ENCODE measurements at regions not wholly inside any gene's neighbourhood (a gene's known extent, or its start where the extent isn't known, plus 50 kb on each side); places are given as distances from the start of the nearest gene placed in this dataset.

DNA sequence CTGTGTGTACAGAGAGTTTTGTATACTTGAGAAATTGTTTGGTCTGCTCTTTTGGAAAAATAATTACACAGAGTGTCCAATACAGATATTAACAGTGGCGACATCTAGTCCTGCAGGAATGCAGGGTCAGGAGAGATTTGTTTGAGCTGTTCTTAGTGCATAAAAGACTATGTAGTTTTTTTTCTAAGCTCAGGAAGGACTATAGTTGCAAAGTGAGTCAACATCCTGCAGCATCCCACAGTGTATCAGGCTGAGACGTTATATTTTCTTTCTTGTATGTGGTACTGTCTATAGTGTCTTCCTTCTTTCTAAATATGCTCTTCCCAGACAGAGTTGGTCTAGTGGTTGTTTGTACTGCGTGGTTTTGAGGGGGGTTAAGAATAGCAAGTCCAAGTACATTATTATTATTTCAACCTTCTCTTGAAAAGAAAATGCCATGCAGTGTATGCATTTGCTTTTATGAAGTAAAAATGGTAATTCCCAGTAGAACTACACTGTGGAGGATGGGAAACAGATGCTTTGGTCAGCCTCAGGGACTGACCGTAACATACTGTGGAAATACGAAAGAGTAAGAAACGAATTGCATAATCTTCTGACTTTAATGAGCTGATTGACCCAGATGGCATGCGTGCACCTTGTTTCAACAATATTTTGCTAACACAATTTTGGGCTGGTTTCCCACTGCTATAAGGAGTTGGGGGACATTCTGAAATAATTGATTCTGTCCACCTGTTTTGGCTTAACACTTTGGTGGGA is 67.4 kb downstream of the DMP1 start:
- H3K18ac ChIP-seq (ENCODE audit: extremely low read depth, low read length) = no peak overlapping the region
- no peak overlapping the region for H2AK5ac ChIP-seq (ENCODE audit: low read depth, low read length)
- no peak overlapping the region for H4K8ac ChIP-seq (ENCODE audit: extremely low read depth, insufficient read depth, low read length)
- no peak overlapping the region for H4K91ac ChIP-seq (replicated peaks; ENCODE audit: insufficient read length, low read length)
- no peak overlapping the region for H2BK120ac ChIP-seq (replicated peaks; ENCODE audit: low read depth, low read length)
- H2BK5ac ChIP-seq (ENCODE audit: low read depth, low read length) = no peak overlapping the region
- H3K79me2 ChIP-seq (ENCODE audit: control insufficient read depth in 1 of 2, insufficient read depth in 2 of 2, low read length in 2 of 2) = no peaks in the 10 kb centered on the region
- no peak overlapping the region for H2AFZ ChIP-seq (ENCODE audit: low read length)
- no peak overlapping the region for H3K9ac ChIP-seq (replicated peaks in 1 of 4; ENCODE audit: extremely low read depth in 1 of 4, low read depth in 3 of 4, low read length in 3 of 4)
- no peak overlapping the region for H2BK20ac ChIP-seq (ENCODE audit: low read length)
- ChIA-PET POLR2A (ENCODE audit: partially characterized antibody) (no interaction called here), CTCF (ENCODE audit: partially characterized antibody) (no interaction called here)
- H3K23ac ChIP-seq (ENCODE audit: insufficient read length) = no peak overlapping the region
- no peak overlapping the region for H3K14ac ChIP-seq (ENCODE audit: insufficient read length)
- H3K4me3 ChIP-seq (ENCODE audit: extremely low read depth in 1 of 4, insufficient read depth in 2 of 4, low read depth in 3 of 4, low read length in 4 of 4) = no peak overlapping the region
- H3K79me1 ChIP-seq (ENCODE audit: low read depth, low read length) = no peaks in the 10 kb centered on the region
- H3K56ac ChIP-seq (replicated peaks; ENCODE audit: insufficient read length, low read depth, low read length) = no peak overlapping the region
- H2BK12ac ChIP-seq (ENCODE audit: low read depth, low read length) = no peak overlapping the region
- no peaks in the 10 kb centered on the region for H3K27me3 ChIP-seq (replicated peaks in 1 of 4; ENCODE audit: control insufficient read depth in 3 of 4, extremely low read depth in 1 of 4, insufficient read depth in 3 of 4, low read length in 3 of 4)
- no peak overlapping the region for H4K5ac ChIP-seq (ENCODE audit: insufficient read length, low read depth, low read length)
- no peak overlapping the region for H3K27ac ChIP-seq (ENCODE audit: low read depth, low read length)
- no peaks in the 10 kb centered on the region for H3K23me2 ChIP-seq (ENCODE audit: low read depth, low read length)
- no peak for DNase-seq (ENCODE audit: low read depth in 1 of 2, low spot score in 2 of 2)
- no peak overlapping the region for H3K4me2 ChIP-seq (ENCODE audit: insufficient read depth in 1 of 2, low read depth in 2 of 2, low read length in 2 of 2)
- H3K9me3 ChIP-seq (ENCODE audit: insufficient read depth in 2 of 2, low read depth in 1 of 2, low read length in 1 of 2) = no peaks in the 10 kb centered on the region; a peak in 1 of 4 replicates
- H3K36me3 ChIP-seq (ENCODE audit: control insufficient read depth in 2 of 4, insufficient read depth in 4 of 4, low read length in 3 of 4) = no peaks in the 10 kb centered on the region
- no peaks in the 10 kb centered on the region for H4K20me1 ChIP-seq (replicated peaks in 1 of 2; ENCODE audit: control insufficient read depth in 1 of 2, insufficient read depth in 2 of 2, low read length in 2 of 2)
- no peak overlapping the region for H3K4ac ChIP-seq (replicated peaks; ENCODE audit: insufficient read length, low read depth, low read length)
- no peak for FAIRE-seq
- 86% methylated on average over 7 of the region's 7 CpGs; no CpG with 5 or more reads in 1 of the 2 experiments for WGBS, 2 experiments (ENCODE audit: extremely low coverage in 1 of 2, insufficient coverage in 1 of 2, insufficient read length in 1 of 2, insufficient replicate concordance in 2 of 2, low coverage in 1 of 2, low lambda C conversion rate in 2 of 2, missing lambda C conversion rate in 1 of 2)
- H3K4me1 ChIP-seq (replicated peaks in 1 of 4; ENCODE audit: control insufficient read depth in 3 of 4, insufficient read depth in 4 of 4, low read length in 3 of 4) = no peaks in the 10 kb centered on the region
- H2BK15ac ChIP-seq (ENCODE audit: low read length) = no peak overlapping the region
- TF ChIP-seq JUN (IDR thresholded peaks at IDR 0.05; ENCODE audit: low read depth, low read length) (no peak), SUZ12 (IDR thresholded peaks at IDR 0.05; ENCODE audit: low read length) (no peak), CEBPB (IDR thresholded peaks at IDR 0.05; ENCODE audit: low read depth, low read length) (no peak), RAD21 (IDR thresholded peaks at IDR 0.05 in 1 of 2, conservative IDR thresholded peaks at IDR 0.05 in 1 of 2; ENCODE audit: low read depth in 2 of 2, low read length in 2 of 2) (no peak), CHD2 (IDR thresholded peaks at IDR 0.05; ENCODE audit: low read length) (no peak), TAF7 (optimal IDR thresholded peaks at IDR 0.05; ENCODE audit: borderline replicate concordance, low read depth, low read length) (no peak), TEAD4 (IDR thresholded peaks at IDR 0.05; ENCODE audit: low read depth, low read length) (no peak), JUND (IDR thresholded peaks at IDR 0.05; ENCODE audit: low read length) (no peak), KDM5A (IDR thresholded peaks at IDR 0.05; ENCODE audit: low read length) (no peak), SRF (IDR thresholded peaks at IDR 0.05; ENCODE audit: low read depth, low read length) (no peak), CREB1 (IDR thresholded peaks at IDR 0.05) (no peak), BCL11A (IDR thresholded peaks at IDR 0.05; ENCODE audit: low read depth in 2 of 2, low read length in 2 of 2) (no peak), BRCA1 (IDR thresholded peaks at IDR 0.05; ENCODE audit: low read depth, low read length) (no peak), RXRA (IDR thresholded peaks at IDR 0.05; ENCODE audit: insufficient read depth, low read depth, low read length) (no peak)

Data from H1 (cell line).